ENCODE measurements at regions not wholly inside any gene's neighbourhood (a gene's known extent, or its start where the extent isn't known, plus 50 kb on each side); places are given as distances from the start of the nearest gene placed in this dataset.

GRCh38 chr7:131942287-131943150 is 386.1 kb upstream of the PODXL start:
- TF ChIP-seq, protein P1, sequence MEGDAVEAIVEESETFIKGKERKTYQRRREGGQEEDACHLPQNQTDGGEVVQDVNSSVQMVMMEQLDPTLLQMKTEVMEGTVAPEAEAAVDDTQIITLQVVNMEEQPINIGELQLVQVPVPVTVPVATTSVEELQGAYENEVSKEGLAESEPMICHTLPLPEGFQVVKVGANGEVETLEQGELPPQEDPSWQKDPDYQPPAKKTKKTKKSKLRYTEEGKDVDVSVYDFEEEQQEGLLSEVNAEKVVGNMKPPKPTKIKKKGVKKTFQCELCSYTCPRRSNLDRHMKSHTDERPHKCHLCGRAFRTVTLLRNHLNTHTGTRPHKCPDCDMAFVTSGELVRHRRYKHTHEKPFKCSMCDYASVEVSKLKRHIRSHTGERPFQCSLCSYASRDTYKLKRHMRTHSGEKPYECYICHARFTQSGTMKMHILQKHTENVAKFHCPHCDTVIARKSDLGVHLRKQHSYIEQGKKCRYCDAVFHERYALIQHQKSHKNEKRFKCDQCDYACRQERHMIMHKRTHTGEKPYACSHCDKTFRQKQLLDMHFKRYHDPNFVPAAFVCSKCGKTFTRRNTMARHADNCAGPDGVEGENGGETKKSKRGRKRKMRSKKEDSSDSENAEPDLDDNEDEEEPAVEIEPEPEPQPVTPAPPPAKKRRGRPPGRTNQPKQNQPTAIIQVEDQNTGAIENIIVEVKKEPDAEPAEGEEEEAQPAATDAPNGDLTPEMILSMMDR (conservative IDR thresholded peaks at IDR 0.05; ENCODE audit: low read length), result no peak
- TF ChIP-seq EZH2phosphoT487 (IDR thresholded peaks at IDR 0.05; ENCODE audit: borderline replicate concordance), result no peak
